K562 (cell line): ENCODE measurements at regions not wholly inside any gene's neighbourhood (a gene's known extent, or its start where the extent isn't known, plus 50 kb on each side); places are given as distances from the start of the nearest gene placed in this dataset.

Source experiments
- ATAC-seq: fragments of 200-7000 bp; cut with Tn5 transposase; 3 replicates; pipeline ENCODE4 v1.9.1; 2020; ENCODE audit warnings: moderate library complexity
- BruUV-seq: library from RNA; stranded (reverse); fragments of 400-500 nt; replicated peaks from 2 replicates; lab custom pipeline; 2021; lab: Mats Ljungman, UMichigan
- CTCF ChIA-PET: fragments of 300-600 bp; formaldehyde crosslinking; extraction: SDS; loops from one replicate; lab custom pipeline; 2021; ENCODE audit warnings: low intra/inter-chr PET ratio; lab: Yijun Ruan, JAX
- POLR2A ChIA-PET: fragments of 300-600, 350-650 bp; sonication (Branson Sonifier 250); formaldehyde crosslinking; extraction: SDS; loops from one replicate; lab custom pipeline; 2021; ENCODE audit warnings: antibody characterized with exemption, inconsistent platforms; lab: Yijun Ruan, JAX
- DNase-seq, 4 experiments: peaks; one replicate each; pipeline versions ENCODE4 v3.0.0 to v3.0.0-alpha.2; 2011 to 2018; ENCODE audit warnings: low spot score in 3 of 4, mixed read lengths in 3 of 4; ENCODE audit errors: extremely low read depth in 1 of 4
- FAIRE-seq: peaks from 2 replicates; lab custom pipeline; 2011; peaks lifted over from hg19 to GRCh38; lab: Jason Lieb, UNC
- H2AFZ ChIP-seq: 2 replicates; pipeline ENCODE4 v1.6.0; 2011; ENCODE audit warnings: low read depth, low read length, control low read depth, inconsistent platforms
- H3K27ac ChIP-seq: fragments of 200-600 bp; 3 replicates; pipeline ENCODE4 v1.8.0; 2011; ENCODE audit warnings: low read depth, mild to moderate bottlenecking, control low read depth, inconsistent platforms, low read length, moderate library complexity, mixed read lengths; ENCODE audit errors: extremely low read depth
- H3K27me3 ChIP-seq, 2 experiments: fragments of 300-600 bp in 1 of 2; 2 replicates in 1 of 2; 3 replicates in 1 of 2; pipeline versions ENCODE4 v1.6.0 to v1.8.0; 2011; ENCODE audit warnings: inconsistent platforms in 2 of 2, low read length in 2 of 2, mild to moderate bottlenecking in 1 of 2, mixed read lengths in 1 of 2, moderate library complexity in 1 of 2; ENCODE audit not compliant: control insufficient read depth in 2 of 2, insufficient read depth in 2 of 2
- H3K36me3 ChIP-seq: fragments of 300-600 bp; 3 replicates; pipeline ENCODE4 v1.8.0; 2011; ENCODE audit warnings: mild to moderate bottlenecking, low read length, inconsistent platforms; ENCODE audit not compliant: control insufficient read depth, insufficient read depth
- H3K4me1 ChIP-seq, 2 experiments: fragments of 200-600 bp in 1 of 2; replicated peaks in 1 of 2; 2 replicates in 1 of 2; 3 replicates in 1 of 2; pipeline versions ENCODE4 v1.5.1 to v1.8.0; 2011; ENCODE audit warnings: inconsistent platforms in 2 of 2, low read length in 2 of 2, mild to moderate bottlenecking in 1 of 2, mixed read lengths in 1 of 2, moderate library complexity in 1 of 2; ENCODE audit not compliant: control insufficient read depth in 2 of 2, insufficient read depth in 2 of 2
- H3K4me2 ChIP-seq: 2 replicates; pipeline ENCODE4 v1.6.1; 2011; ENCODE audit warnings: low read length, control low read depth, inconsistent platforms, mixed read lengths; ENCODE audit not compliant: insufficient read depth
- H3K4me3 ChIP-seq: fragments of 200-600 bp; sonication (generic), shearing (Covaris generic); 2 replicates; pipeline ENCODE4 v1.5.1; 2016; ENCODE audit warnings: control low read depth, inconsistent platforms
- H3K79me2 ChIP-seq: fragments of 200-600 bp; 3 replicates; pipeline ENCODE4 v1.8.0; 2011; ENCODE audit warnings: low read length, inconsistent platforms; ENCODE audit not compliant: control insufficient read depth, insufficient read depth
- H3K9ac ChIP-seq, 2 experiments: 2 replicates each; pipeline versions ENCODE4 v1.6.0 to v1.6.1; 2011; ENCODE audit warnings: low read depth in 2 of 2, low read length in 2 of 2, control low read depth in 1 of 2, inconsistent platforms in 1 of 2, mild to moderate bottlenecking in 1 of 2, mixed read lengths in 1 of 2; ENCODE audit not compliant: insufficient read depth in 1 of 2
- H3K9me1 ChIP-seq: one replicate; pipeline ENCODE4 v1.6.0; 2011; ENCODE audit warnings: inconsistent platforms, mild to moderate bottlenecking, low read length, moderate library complexity; ENCODE audit not compliant: control insufficient read depth, insufficient read depth
- H3K9me3 ChIP-seq: replicated peaks from 2 replicates; pipeline ENCODE4 v1.5.1; 2011; ENCODE audit warnings: low read depth, low read length, inconsistent platforms; ENCODE audit not compliant: control insufficient read depth, insufficient read depth
- H4K20me1 ChIP-seq: replicated peaks from 2 replicates; pipeline ENCODE4 v1.6.1; 2011; ENCODE audit warnings: low read length, inconsistent platforms, mixed read lengths; ENCODE audit not compliant: control insufficient read depth, insufficient read depth
- CTBP1 ChIP-seq: fragments of 450-650 bp; IDR thresholded peaks from 2 replicates; pipeline ENCODE4 v1.6.1; 2016; ENCODE audit warnings: borderline replicate concordance
- NCOA1 ChIP-seq: fragments of 450-650 bp; IDR thresholded peaks from 2 replicates; pipeline ENCODE4 v1.6.1; 2016; ENCODE audit warnings: low read depth
- WGBS: fragments of 100-300 bp; shearing (Covaris generic); methylation state at CpG from one replicate; pipeline ENCODE4 v1.1.6; 2016; ENCODE audit warnings: low coverage, mixed read lengths; ENCODE audit not compliant: insufficient coverage; ENCODE audit errors: missing lambda C conversion rate; 5-methylcytosine and 5-hydroxymethylcytosine counted together
- in situ Hi-C: fragments of 300-500 bp; cut with MboI; formaldehyde crosslinking; loops from 4 replicates; pipeline ENCODE4 v1.15.0; 2018; ENCODE audit warnings: inconsistent platforms, mixed read lengths
- intact Hi-C: fragments of 100-400 bp; cut with micrococcal nuclease; formaldehyde crosslinking; loops from 2 replicates; pipeline ENCODE4 v1.14.2; 2022
- TF ChIP-seq, protein P1 (sequence below): fragments of 200-800 bp; sonication (Bioruptor generic); IDR thresholded peaks from 2 replicates; pipeline ENCODE4 v1.6.1; 2017; ENCODE audit warnings: missing genetic modification characterization, missing compliant biosample characterization

DNA sequence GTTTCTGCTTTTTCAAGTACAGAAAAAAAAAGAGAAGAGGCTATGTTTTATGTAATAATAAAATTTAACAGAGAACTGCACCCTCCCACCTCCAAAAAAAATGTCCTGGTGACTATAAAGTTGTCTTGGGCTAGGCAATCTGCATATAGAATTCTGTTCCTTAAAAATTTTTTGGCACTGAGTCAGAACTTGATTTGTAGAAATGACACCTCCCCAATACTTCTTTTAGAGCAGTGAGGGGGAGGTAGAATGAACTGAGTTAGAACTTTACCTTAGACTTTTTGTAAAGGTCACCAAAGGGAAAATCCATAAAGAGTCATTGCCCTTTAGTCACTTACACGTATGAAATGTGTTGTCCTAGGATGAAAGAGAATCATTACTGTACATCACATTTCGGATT, 80.0 kb downstream of the BTG1 start:
- Histone ChIP-seq H3K9me1 (no peaks in the 10 kb centered on the region), H4K20me1 (no peaks in the 10 kb centered on the region), H3K4me2 (no peak overlapping the region), H3K4me3 (no peak overlapping the region), H3K9ac (no peak overlapping the region), H3K27me3 (no peaks in the 10 kb centered on the region), H3K36me3 (no peaks in the 10 kb centered on the region), H3K27ac (no peak overlapping the region), H3K9me3 (no peaks in the 10 kb centered on the region), H2AFZ (no peak overlapping the region), H3K4me1 (0 out of 5 replicates have a peak, but pooled peaks cover 4 to 6% of the 10 kb centered on the region in 2 experiments), H3K79me2 (no peaks in the 10 kb centered on the region)
- ChIA-PET POLR2A (interaction anchor here (1.8 kb wide), 1 partner anchor 10 kb away, joined by 5 read pairs; no protein-coding TSS in a partner anchor), CTCF (no interaction called here)
- ATAC-seq, result no peak
- in situ Hi-C loops (no loop called here), intact Hi-C loops (no loop called here)
- BruUV-seq, result no TSS peak
- FAIRE-seq, result no peak
- 52% methylated on average over 2 of the region's 2 CpGs for WGBS
- TF ChIP-seq NCOA1 (no peak), CTBP1 (no peak)
- TF ChIP-seq, protein P1, sequence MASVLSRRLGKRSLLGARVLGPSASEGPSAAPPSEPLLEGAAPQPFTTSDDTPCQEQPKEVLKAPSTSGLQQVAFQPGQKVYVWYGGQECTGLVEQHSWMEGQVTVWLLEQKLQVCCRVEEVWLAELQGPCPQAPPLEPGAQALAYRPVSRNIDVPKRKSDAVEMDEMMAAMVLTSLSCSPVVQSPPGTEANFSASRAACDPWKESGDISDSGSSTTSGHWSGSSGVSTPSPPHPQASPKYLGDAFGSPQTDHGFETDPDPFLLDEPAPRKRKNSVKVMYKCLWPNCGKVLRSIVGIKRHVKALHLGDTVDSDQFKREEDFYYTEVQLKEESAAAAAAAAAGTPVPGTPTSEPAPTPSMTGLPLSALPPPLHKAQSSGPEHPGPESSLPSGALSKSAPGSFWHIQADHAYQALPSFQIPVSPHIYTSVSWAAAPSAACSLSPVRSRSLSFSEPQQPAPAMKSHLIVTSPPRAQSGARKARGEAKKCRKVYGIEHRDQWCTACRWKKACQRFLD, result no peak
- TF ChIP-seq, all 486 proteins: peak for 0
- no peak for DNase-seq

DNA sequence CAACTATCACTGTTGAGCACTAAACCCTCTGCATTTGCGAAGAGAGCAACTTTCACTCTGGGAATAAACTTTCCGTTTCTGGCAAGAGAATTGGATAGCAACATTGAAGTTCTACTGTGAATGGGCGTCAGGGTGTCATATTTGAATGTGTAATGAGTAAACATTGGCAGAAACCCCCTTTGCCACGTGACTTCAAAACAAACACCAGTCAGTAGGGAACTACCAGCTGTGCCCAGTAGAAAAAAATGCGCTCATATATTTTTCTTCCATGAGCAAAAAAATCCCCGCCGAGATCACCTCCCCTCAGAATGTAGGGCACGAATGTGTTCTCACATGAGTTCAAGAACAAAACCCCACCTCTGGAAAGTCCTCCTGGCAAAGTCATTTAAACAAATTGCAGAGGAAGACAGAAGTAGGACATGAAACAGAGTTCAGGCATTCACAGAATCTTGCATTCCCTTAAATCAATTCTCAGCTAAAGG, 80.6 kb downstream of the BTG1 start:
- ChIA-PET POLR2A (interaction anchor here (0.6 to 2.0 kb wide), 3 partner anchors 10 to 27 kb away, joined by 3 to 5 read pairs (median 5); no protein-coding TSS in a partner anchor), CTCF (no interaction called here)
- H3K4me1 ChIP-seq, result 0 out of 5 replicates have a peak, but pooled peaks cover 4 to 6% of the 10 kb centered on the region in 2 experiments
- H3K4me3 ChIP-seq, result no peak overlapping the region
- intact Hi-C loops (no loop called here), in situ Hi-C loops (no loop called here)
- DNase-seq, result no peak
- H3K79me2 ChIP-seq, result no peaks in the 10 kb centered on the region
- TF ChIP-seq CTBP1, result no peak
- H3K9me1 ChIP-seq, result no peaks in the 10 kb centered on the region
- H4K20me1 ChIP-seq, result no peaks in the 10 kb centered on the region
- no peak overlapping the region; the same call in 1 of the 2 replicates for H2AFZ ChIP-seq
- no peaks in the 10 kb centered on the region for H3K9me3 ChIP-seq
- whole genome bisulfite sequencing, result 65% methylated on average over 8 of the region's 8 CpGs
- ATAC-seq, result no peak
- H3K27ac ChIP-seq, result no peak overlapping the region
- H3K9ac ChIP-seq, result no peak overlapping the region
- no TSS peak for BruUV-seq
- H3K36me3 ChIP-seq, result no peaks in the 10 kb centered on the region
- FAIRE-seq, result no peak
- no peak overlapping the region for H3K4me2 ChIP-seq
- H3K27me3 ChIP-seq, result no peaks in the 10 kb centered on the region
